NB4 (cell line): ENCODE measurements at regions not wholly inside any gene's neighbourhood (a gene's known extent, or its start where the extent isn't known, plus 50 kb on each side); places are given as distances from the start of the nearest gene placed in this dataset.

Experiments used
- CTCF ChIP-seq: IDR thresholded peaks from one replicate; pipeline ENCODE4 v1.5.1; 2012; ENCODE audit warnings: low read depth, low read length
- MAX ChIP-seq: IDR thresholded peaks from 2 replicates; pipeline ENCODE4 v1.6.1; 2011; ENCODE audit warnings: low read depth, low read length
- MYC ChIP-seq: IDR thresholded peaks from 2 replicates; pipeline ENCODE4 v1.6.1; 2011; ENCODE audit warnings: low read depth, low read length
- POLR2A ChIP-seq: IDR thresholded peaks from 2 replicates; pipeline ENCODE4 v1.6.1; 2011; ENCODE audit warnings: mild to moderate bottlenecking; ENCODE audit not compliant: insufficient read length; ENCODE audit errors: extremely low read depth

GRCh38 chr3:63719796-63720445 is 67.4 kb downstream of the SNTN start:
- TF ChIP-seq CTCF (no peak), POLR2A (no peak), MYC (no peak), MAX (no peak)
